ENCODE measurements at regions not wholly inside any gene's neighbourhood (a gene's known extent, or its start where the extent isn't known, plus 50 kb on each side); places are given as distances from the start of the nearest gene placed in this dataset.

DNA sequence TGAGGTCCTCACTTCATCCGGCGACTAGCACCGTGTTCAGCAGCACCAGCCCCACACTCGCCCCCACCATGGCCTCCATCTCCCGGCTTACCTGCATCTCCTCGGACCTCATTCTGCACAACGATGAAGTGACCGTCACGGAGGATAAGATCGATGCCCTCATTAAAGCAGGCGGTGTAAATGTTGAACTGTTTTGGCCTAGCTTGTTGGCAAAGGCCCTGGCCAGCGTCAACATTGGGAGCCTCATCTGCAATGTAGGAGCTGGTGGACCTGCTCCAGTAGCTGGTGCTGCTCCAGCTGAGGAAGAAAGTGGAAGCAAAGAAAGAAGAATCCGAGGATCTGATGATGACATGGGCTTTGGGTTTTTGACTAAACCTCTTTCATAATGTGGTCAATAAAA is 70.5 kb upstream of the MYCN start:
- DNase-seq: no peak
- intact Hi-C loops (cut with DNase I): loop anchor here (2.0 kb wide), 1 partner anchor 35 kb away; no protein-coding TSS in a partner anchor

GRCh38 chr2:15870565-15870964 is 69.8 kb upstream of the MYCN start:
- no peak for DNase-seq

GRCh38 chr2:15871239-15871783 is 69.0 kb upstream of the MYCN start:
- DNase-seq: no peak
- intact Hi-C loops (cut with DNase I): no loop called here

More at GRCh38 chr2:15870565-15870964, 69.8 kb upstream of the MYCN start:
- intact Hi-C loops (cut with DNase I): no loop called here

GRCh38 chr2:15872854-15873253 is 67.5 kb upstream of the MYCN start:
- no peak for DNase-seq
- intact Hi-C loops (cut with DNase I): no loop called here

DNA sequence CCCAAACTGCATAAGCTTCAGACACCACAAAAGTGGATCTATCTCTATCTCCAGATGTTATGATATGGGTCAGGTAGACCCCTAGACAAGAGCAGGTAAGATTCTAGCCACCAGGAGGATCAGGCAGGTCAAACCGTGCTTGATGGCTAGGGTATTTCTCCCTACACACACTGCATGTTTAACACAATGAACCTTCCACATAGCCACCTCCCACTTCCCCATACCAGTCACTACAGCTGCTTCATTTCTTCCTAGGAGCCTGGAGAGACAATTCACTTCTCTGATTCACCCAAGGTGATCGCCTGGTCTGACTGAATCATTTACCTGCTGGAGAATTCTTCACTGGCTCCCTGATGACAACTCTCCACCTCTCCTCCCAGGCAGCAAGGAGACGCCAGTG is 66.0 kb upstream of the MYCN start:
- DNase-seq: no peak
- intact Hi-C loops (cut with DNase I): no loop called here

DNA sequence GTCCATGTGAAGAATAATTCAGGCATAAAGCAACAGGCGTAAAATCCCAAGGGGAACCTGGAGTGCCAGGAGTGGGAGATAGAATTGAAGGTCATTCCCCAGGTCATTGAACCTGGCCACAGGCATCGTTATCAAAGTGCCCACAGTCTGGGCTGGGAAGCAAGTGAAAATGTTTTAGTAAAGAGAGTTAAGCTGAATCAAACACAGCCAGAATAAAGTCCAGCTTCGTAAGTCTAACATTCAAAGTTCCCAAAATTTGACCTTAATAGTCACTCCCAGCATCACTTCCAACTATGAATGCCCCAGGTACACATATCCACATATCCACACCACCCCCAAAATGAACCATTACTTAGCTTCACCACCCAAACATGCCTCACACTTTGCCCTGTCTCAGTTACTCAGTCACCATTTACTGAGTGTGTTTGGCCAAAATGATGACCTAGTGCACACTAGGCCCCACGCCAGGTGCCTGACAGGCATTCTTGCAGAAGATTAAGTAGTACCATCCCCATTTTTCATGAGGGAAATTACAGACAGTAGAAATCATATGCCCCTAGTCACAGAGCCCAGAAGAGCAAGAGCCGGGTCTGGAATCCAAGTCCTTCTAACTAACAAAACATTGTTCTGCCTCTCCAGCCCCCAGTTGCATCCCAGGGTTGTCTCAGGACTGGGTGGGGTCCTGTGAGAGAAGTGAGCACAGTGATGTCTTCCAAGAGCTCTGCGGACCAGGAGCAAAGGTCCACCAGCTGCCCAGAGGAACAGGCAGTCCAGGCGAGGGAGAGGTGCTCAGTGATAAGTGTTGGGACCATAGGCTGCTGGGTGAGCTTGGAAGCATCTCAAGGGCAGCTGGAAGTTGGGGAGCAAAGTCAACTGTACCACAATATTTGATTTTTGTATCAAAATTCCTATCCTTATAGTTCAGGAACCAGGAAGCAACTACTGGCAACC is 65.2 kb upstream of the MYCN start:
- intact Hi-C loops (cut with DNase I): no loop called here
- DNase-seq: no peak

DNA sequence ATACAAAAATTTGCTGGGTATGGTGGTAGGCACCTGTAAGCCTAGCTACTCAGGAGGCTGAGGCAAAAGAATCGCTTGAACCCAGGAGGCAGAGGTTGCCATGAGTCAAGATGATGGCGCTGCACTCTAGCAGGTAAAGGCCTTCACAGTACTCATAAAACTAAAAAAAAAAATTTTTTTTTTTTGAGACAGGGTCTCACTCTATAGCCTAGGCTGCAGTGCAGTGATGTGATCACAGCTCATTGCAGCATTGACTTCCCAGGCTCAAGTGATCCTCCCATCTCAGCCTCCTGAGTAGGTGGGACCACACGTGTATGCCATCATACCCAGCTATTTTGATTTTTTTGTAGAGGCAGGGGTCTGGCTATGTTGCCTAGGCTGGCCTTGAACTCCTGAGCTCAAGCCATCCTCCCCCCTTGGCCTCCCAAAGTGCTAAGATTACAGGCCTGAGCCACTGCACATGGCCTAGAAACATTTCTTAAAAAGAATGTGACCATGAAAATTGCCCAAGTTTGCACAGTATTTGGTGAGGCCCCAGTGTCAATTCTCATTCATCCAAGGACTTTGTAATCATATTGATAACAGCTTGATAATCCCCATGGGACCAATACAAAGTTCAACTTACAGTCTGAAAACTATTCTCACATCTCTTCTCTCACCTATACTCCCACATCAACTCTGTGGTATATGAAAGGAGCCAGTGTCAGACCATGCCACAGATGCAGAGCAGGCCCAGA is 64.2 kb upstream of the MYCN start:
- intact Hi-C loops (cut with DNase I): no loop called here
- DNase-seq: no peak

- DNase-seq: no peak
- intact Hi-C loops (cut with DNase I): no loop called here
Measured at GRCh38 chr2:15880226-15881119, 59.9 kb upstream of the MYCN start.

DNA sequence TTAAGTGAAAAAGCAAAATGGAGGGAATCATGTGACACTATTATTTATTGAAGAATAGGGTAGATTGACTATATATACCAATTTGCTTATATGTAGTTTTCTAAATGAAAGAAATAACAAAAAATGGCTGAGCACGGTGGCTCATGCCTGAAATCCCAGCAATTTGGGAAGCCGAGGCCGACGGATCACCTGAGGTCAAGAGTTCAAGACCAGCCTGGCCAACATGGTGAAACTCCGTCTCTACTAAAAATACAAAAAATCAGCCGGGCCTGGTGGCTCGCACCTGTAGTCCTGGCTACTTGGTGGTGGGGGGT is 59.3 kb upstream of the MYCN start:
- no peak for DNase-seq
- intact Hi-C loops (cut with DNase I): no loop called here

GRCh38 chr2:15881676-15882075 is 58.7 kb upstream of the MYCN start:
- no peak for DNase-seq
- intact Hi-C loops (cut with DNase I): no loop called here

- no peak for DNase-seq
- intact Hi-C loops (cut with DNase I): no loop called here
Measured at GRCh38 chr2:15882761-15883497, 57.4 kb upstream of the MYCN start.

DNA sequence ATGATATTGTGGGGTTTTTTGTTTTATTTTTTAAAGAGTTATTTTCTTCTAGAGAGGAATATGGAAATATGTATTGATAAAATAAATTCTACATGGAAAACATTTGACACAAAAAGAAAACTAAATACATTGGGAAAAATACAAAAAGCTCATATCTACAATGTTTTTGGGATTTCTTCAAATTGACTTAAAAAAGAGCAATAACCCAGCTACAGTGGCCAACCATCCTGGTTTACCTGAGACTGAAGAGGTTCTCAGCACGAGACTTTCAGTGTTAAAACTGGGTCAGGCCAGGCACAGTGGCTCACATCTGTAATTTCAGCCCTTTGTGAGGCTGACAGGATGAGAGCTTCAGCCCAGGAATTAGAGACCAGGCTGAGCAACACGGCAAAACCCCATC is 56.7 kb upstream of the MYCN start:
- intact Hi-C loops (cut with DNase I): no loop called here
- no peak for DNase-seq

DNA sequence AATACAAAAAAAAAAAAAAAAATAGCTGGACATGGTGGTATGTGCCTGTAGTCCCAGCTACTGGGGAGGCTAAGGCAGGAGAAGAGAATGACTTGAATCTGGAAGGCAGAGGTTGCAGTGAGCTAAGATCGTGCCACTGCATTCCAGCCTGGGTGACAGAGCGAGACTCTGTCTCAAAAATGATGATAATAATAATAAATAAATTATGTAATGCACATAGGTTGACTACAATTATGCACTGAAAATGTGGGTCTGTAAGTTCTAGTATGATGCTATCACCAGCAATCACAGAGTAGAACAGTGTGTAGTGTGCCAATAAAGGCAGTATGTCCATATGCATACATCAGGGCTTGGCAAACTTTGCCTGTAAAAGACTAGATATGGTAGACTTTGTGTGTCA is 55.6 kb upstream of the MYCN start:
- intact Hi-C loops (cut with DNase I): no loop called here
- no peak for DNase-seq

GRCh38 chr2:15886231-15886630 is 54.1 kb upstream of the MYCN start:
- intact Hi-C loops (cut with DNase I): no loop called here
- no peak for DNase-seq

- intact Hi-C loops (cut with DNase I): no loop called here
- no peak for DNase-seq
Measured at GRCh38 chr2:15889442-15890123, 50.8 kb upstream of the MYCN start.

DNA sequence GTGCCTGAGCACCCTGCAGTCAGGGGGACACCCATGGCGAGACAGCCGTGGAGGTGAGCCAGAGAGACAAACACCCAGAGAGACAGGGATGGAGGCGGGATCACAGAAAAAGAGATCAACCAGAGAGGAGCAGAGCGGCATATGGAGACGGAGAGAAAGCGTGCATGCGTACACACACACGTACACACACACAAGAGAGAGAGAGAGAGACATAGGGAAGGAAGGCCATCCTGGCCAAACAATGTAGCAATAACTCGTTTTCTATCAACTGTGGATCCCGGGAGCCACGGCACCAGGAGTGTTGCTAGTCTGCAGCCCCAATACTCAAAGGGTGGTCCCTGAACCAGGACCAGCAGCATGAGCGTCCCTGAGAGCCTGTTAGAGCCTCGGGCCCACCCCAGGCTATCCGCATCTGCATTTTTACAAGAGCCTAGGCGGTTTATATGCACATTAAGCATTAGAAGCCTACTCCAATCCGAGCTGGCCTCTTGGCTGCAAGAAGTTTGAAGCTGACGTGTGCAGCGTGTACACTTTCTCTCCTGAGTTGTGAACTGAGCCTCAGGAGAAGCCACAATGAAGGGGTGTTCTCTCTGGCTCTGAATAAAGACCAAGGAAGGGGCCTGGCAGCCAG is 50.1 kb upstream of the MYCN start:
- no peak for DNase-seq

More for the DNA sequence above, 50.1 kb upstream of the MYCN start:
- intact Hi-C loops (cut with DNase I): no loop called here
